ENCODE measurements at regions not wholly inside any gene's neighbourhood (a gene's known extent, or its start where the extent isn't known, plus 50 kb on each side); places are given as distances from the start of the nearest gene placed in this dataset.
"Not testable (repeated sequence)": the region's sequence is repeated elsewhere in the genome, so short reads cannot be mapped to it uniquely, and the experiment has no call there.

DNA sequence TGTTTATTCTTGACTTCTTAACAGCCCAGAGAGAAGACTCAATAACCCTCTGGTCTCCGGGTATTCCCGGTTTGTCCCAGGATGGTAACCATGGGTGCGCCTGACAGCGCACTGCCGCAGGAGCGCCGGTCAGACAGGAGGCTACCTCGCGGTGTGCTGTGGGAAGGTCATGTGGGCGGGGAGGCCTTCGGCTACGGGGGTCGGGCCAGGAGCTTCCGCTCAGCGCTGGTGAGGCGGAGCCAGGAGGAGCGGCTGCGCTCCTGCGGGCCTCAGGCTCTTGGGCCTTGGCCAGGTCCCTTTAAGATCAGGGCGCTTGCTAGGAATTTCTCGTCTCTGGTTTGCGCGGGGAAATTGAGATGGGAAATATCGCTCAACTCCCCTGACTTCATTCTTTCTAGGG is 182.3 kb upstream of the NDN start:
- Histone ChIP-seq H3K27me3 (ENCODE audit: control insufficient read depth in 3 of 3, insufficient read depth in 3 of 3, low read length in 2 of 3) (no peaks in the 10 kb centered on the region), H3K4me3 (no peak overlapping the region)
- WGBS, 2 donors = 30 to 34% methylated on average over 24 of the region's 24 CpGs

DNA sequence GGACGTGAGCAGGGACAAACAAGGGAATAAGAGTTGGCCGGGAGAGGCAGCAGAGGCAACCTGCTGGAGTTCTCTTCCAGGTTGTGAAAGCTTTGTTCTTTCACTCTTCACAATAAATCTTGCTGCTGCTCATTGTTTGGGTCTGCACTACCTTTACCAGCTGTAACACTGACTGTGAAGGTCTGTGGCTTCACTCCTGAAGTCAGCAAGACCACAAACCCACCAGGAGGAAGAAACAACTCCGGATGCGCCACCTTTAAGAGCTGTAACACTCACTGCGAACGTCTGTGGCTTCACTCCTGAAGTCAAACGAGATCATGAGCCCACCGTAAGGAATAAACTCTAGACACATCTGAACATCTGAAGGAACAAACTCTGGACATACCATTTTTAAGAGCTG is 186.5 kb upstream of the NDN start:
- not testable (repeated sequence) for DNase-seq; H3K4me1 ChIP-seq (ENCODE audit: control insufficient read depth in 5 of 5, insufficient read depth in 5 of 5, low read length in 5 of 5); ATAC-seq (ENCODE audit: insufficient read depth, low FRiP score); H3K4me3 ChIP-seq; H3K9me3 ChIP-seq (ENCODE audit: control insufficient read depth in 4 of 4, insufficient read depth in 3 of 4, low read length in 3 of 4); H3K27ac ChIP-seq (ENCODE audit: low read depth in 1 of 2, low read length in 1 of 2); H3K36me3 ChIP-seq (ENCODE audit: control insufficient read depth in 4 of 4, insufficient read depth in 4 of 4, low read length in 4 of 4); H3K9ac ChIP-seq (ENCODE audit: insufficient read depth in 1 of 2, low read length in 2 of 2); H3K27me3 ChIP-seq (ENCODE audit: control insufficient read depth in 3 of 3, insufficient read depth in 3 of 3, low read length in 2 of 3)
- 77 to 81% methylated on average over 8 of the region's 8 CpGs for WGBS, 2 donors

More for the DNA sequence above, 182.3 kb upstream of the NDN start:
- Histone ChIP-seq H3K27ac (ENCODE audit: low read depth in 1 of 2, low read length in 1 of 2) (no peak overlapping the region), H3K36me3 (ENCODE audit: control insufficient read depth in 4 of 4, insufficient read depth in 4 of 4, low read length in 4 of 4) (no peaks in the 10 kb centered on the region), H3K9me3 (ENCODE audit: control insufficient read depth in 4 of 4, insufficient read depth in 3 of 4, low read length in 3 of 4) (peaks cover 0 to 2% (median 0%) of the 10 kb centered on the region in 4 donors), H3K4me1 (ENCODE audit: control insufficient read depth in 5 of 5, insufficient read depth in 5 of 5, low read length in 5 of 5) (peaks cover 0 to 3% (median 0%) of the 10 kb centered on the region in 5 donors), H3K9ac (ENCODE audit: insufficient read depth in 1 of 2, low read length in 2 of 2) (peak overlapping the region in 1 of 2 donors; percentile 32)
- DNase-seq = peak; percentile 56 to 74 (median 62)
- peak; percentile 19 for ATAC-seq (ENCODE audit: insufficient read depth, low FRiP score)
- TF ChIP-seq, protein P1, sequence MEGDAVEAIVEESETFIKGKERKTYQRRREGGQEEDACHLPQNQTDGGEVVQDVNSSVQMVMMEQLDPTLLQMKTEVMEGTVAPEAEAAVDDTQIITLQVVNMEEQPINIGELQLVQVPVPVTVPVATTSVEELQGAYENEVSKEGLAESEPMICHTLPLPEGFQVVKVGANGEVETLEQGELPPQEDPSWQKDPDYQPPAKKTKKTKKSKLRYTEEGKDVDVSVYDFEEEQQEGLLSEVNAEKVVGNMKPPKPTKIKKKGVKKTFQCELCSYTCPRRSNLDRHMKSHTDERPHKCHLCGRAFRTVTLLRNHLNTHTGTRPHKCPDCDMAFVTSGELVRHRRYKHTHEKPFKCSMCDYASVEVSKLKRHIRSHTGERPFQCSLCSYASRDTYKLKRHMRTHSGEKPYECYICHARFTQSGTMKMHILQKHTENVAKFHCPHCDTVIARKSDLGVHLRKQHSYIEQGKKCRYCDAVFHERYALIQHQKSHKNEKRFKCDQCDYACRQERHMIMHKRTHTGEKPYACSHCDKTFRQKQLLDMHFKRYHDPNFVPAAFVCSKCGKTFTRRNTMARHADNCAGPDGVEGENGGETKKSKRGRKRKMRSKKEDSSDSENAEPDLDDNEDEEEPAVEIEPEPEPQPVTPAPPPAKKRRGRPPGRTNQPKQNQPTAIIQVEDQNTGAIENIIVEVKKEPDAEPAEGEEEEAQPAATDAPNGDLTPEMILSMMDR (IDR thresholded peaks at IDR 0.05; ENCODE audit: control extremely low read depth, extremely low read depth) = no peak

DNA sequence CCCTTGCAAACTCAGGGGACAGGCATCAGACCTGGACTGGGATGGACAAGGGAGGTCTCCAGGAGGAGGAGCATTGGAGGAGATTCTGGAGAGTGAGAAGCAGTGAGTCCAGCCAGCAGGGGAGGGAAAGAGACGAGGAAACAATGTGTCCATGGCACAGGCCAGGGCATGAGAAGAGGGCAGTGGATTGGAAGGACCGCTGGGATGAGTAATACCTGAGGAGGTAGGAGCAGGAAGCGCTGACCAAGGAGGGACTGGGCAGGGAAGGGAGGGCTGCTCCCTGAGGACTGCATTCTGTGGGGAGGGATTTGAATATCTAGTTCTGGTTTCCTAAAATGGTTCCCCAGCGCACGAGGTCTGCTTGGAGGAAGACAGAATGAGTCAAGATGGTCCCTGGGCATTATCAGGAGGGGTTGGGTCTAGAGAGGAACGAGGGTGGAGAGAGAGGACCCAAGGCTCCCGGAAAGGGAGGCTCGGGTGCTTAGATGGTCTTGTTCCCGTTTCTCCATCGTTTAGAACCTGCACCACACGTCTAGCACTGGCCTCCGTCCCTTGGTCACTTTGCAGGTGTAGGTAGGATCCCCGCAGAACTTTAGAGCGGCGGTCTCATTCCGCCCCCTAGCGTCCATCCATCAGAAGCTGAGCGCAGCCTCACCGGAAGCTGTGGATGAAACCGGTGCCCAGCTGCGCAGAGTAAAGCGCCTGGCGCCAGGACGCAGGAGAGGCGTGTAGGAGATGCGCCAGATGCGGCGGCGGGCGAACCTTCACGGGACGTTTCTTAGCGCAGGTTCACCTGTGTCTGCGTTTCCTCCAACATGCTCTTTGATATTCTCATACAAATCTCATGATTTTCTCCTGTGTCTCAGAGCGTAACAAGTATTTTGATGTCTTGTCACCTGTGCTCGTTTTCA is 190.7 kb upstream of the NDN start:
- Histone ChIP-seq H3K27ac (ENCODE audit: low read depth in 1 of 2, low read length in 1 of 2) (no peak overlapping the region), H3K9ac (ENCODE audit: insufficient read depth in 1 of 2, low read length in 2 of 2) (no peak overlapping the region), H3K27me3 (ENCODE audit: control insufficient read depth in 3 of 3, insufficient read depth in 3 of 3, low read length in 2 of 3) (no peaks in the 10 kb centered on the region), H3K4me1 (ENCODE audit: control insufficient read depth in 5 of 5, insufficient read depth in 5 of 5, low read length in 5 of 5) (no peaks in the 10 kb centered on the region), H3K36me3 (ENCODE audit: control insufficient read depth in 4 of 4, insufficient read depth in 4 of 4, low read length in 4 of 4) (no peaks in the 10 kb centered on the region), H3K4me3 (no peak overlapping the region), H3K9me3 (ENCODE audit: control insufficient read depth in 4 of 4, insufficient read depth in 3 of 4, low read length in 3 of 4) (peaks cover 0 to 2% (median 0%) of the 10 kb centered on the region in 4 donors)
- WGBS, 2 donors = 24 to 33% methylated on average over 36 of the region's 36 CpGs
- ATAC-seq (ENCODE audit: insufficient read depth, low FRiP score) (no peak), DNase-seq (peak; percentile 47 to 61 (median 54))
- TF ChIP-seq, protein P1 (IDR thresholded peaks at IDR 0.05; ENCODE audit: control extremely low read depth, extremely low read depth) = peak; percentile 26

DNA sequence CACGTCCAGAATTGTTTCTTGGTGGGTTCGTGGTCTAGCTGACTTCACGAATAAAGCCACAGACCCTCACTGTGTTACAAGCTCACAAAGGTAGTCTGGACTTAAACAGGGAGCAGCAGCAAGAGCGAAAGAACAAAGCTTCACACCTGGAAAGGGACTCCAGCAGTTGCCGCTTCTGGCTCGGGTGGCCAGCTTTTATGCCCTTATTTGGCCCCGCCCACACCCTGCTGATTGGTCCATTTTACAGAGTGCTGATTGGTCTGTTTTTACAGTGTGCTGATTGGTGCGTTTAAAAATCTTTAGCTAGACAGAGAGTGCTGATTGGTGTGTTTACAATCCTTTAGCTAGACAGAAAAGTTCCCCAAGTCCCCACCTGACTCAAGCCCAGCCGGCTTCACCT is 194.2 kb upstream of the NDN start:
- H3K4me3 ChIP-seq = no peak overlapping the region
- no peak overlapping the region for H3K27ac ChIP-seq (ENCODE audit: low read depth in 1 of 2, low read length in 1 of 2)
- H3K4me1 ChIP-seq (ENCODE audit: control insufficient read depth in 5 of 5, insufficient read depth in 5 of 5, low read length in 5 of 5) = no peaks in the 10 kb centered on the region
- DNase-seq = no peak
- no peaks in the 10 kb centered on the region for H3K36me3 ChIP-seq (ENCODE audit: control insufficient read depth in 4 of 4, insufficient read depth in 4 of 4, low read length in 4 of 4)
- TF ChIP-seq, protein P1 (IDR thresholded peaks at IDR 0.05; ENCODE audit: control extremely low read depth, extremely low read depth) = no peak
- WGBS, 2 donors = 78 to 80% methylated on average over 9 of the region's 9 CpGs
- H3K9ac ChIP-seq (ENCODE audit: insufficient read depth in 1 of 2, low read length in 2 of 2) = no peak overlapping the region
- no peak for ATAC-seq (ENCODE audit: insufficient read depth, low FRiP score)
- no peaks in the 10 kb centered on the region for H3K9me3 ChIP-seq (ENCODE audit: control insufficient read depth in 4 of 4, insufficient read depth in 3 of 4, low read length in 3 of 4)
- H3K27me3 ChIP-seq (ENCODE audit: control insufficient read depth in 3 of 3, insufficient read depth in 3 of 3, low read length in 2 of 3) = no peaks in the 10 kb centered on the region
